Uterus (tissue), 2 donors: ENCODE measurements at regions not wholly inside any gene's neighbourhood (a gene's known extent, or its start where the extent isn't known, plus 50 kb on each side); places are given as distances from the start of the nearest gene placed in this dataset.

ENCODE experiments used
- POLR2A ChIP-seq, 2 donors: fragments of 450-650 bp; IDR thresholded peaks; one replicate each; pipeline ENCODE4 v1.6.1; 2016; ENCODE audit warnings: antibody characterized with exemption in 2 of 2, mild to moderate bottlenecking in 1 of 2, moderate library complexity in 1 of 2
- TF ChIP-seq, protein P1 (sequence below), 4 experiments: fragments of 200-600 bp in 2 of 4; fragments of 450-650 bp in 2 of 4; sonication (generic) in 2 of 4; IDR thresholded peaks; one replicate each; pipeline ENCODE4 v1.5.1; 2016 to 2019; ENCODE audit warnings: antibody characterized with exemption in 4 of 4, mild to moderate bottlenecking in 2 of 4, moderate library complexity in 1 of 4

DNA sequence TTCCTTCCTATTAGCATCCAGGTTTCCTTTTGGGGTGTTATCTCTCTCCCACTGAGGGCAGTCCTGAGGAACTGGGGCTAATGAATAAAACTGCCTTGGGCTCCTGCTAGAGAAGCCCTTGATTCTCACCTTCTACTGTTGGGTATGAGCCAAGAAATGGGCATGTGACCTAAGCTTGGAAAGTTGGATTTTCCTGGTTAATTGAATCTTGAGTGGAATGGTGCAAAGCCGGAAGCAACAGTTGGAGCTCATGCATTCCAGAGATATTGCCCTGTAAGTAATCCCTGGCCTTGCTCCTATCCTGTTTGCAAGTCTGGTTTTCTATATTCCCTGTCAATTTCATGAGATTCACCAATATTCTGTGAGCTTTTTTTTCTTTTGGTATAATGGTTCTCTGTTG lies 158.5 kb upstream of the ELL2 start:
- no peak for TF ChIP-seq POLR2A (IDR thresholded peaks at IDR 0.05)
- TF ChIP-seq, protein P1, sequence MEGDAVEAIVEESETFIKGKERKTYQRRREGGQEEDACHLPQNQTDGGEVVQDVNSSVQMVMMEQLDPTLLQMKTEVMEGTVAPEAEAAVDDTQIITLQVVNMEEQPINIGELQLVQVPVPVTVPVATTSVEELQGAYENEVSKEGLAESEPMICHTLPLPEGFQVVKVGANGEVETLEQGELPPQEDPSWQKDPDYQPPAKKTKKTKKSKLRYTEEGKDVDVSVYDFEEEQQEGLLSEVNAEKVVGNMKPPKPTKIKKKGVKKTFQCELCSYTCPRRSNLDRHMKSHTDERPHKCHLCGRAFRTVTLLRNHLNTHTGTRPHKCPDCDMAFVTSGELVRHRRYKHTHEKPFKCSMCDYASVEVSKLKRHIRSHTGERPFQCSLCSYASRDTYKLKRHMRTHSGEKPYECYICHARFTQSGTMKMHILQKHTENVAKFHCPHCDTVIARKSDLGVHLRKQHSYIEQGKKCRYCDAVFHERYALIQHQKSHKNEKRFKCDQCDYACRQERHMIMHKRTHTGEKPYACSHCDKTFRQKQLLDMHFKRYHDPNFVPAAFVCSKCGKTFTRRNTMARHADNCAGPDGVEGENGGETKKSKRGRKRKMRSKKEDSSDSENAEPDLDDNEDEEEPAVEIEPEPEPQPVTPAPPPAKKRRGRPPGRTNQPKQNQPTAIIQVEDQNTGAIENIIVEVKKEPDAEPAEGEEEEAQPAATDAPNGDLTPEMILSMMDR (IDR thresholded peaks at IDR 0.05) = no peak
